Lower lobe of right lung (tissue), 2 donors: ENCODE measurements at regions not wholly inside any gene's neighbourhood (a gene's known extent, or its start where the extent isn't known, plus 50 kb on each side); places are given as distances from the start of the nearest gene placed in this dataset.
A peak's percentile ranks its signal among the peaks of the same experiment; 100 is the strongest.

ENCODE experiments used
- ATAC-seq, 2 donors: fragments of 200-7000 bp; cut with Tn5 transposase; one replicate each; pipeline ENCODE4 v1.9.1; 2020 to 2022; ENCODE audit warnings: mild to moderate bottlenecking in 2 of 2, moderate library complexity in 2 of 2
- DNase-seq: peaks from one replicate; pipeline ENCODE4 v3.0.0-alpha.2; 2020
- H3K27ac ChIP-seq: fragments of 200-600 bp; one replicate; pipeline ENCODE4 v1.8.0; 2022
- H3K27me3 ChIP-seq: fragments of 200-600 bp; one replicate; pipeline ENCODE4 v1.8.0; 2022; ENCODE audit warnings: low read depth
- H3K36me3 ChIP-seq: fragments of 200-600 bp; one replicate; pipeline ENCODE4 v1.8.0; 2022; ENCODE audit warnings: mild to moderate bottlenecking
- H3K4me1 ChIP-seq: fragments of 200-600 bp; one replicate; pipeline ENCODE4 v1.8.0; 2022
- H3K4me3 ChIP-seq: fragments of 200-600 bp; one replicate; pipeline ENCODE4 v1.8.0; 2022; ENCODE audit warnings: mild to moderate bottlenecking
- H3K9me3 ChIP-seq: fragments of 200-600 bp; one replicate; pipeline ENCODE4 v1.8.0; 2022
- CTCF ChIP-seq: fragments of 200-600 bp; IDR thresholded peaks from one replicate; pipeline ENCODE4 v1.8.0; 2022; ENCODE audit warnings: antibody characterized with exemption, mild to moderate bottlenecking
- intact Hi-C: fragments of 100-400 bp; cut with DNase I; formaldehyde crosslinking; loops from one replicate; pipeline ENCODE4 v1.11.0; 2022
- donor health status: DM: no; HTN: yes; CAD: no; lungs with severe emphysema.

GRCh38 chr13:48862572-48862971, 113.1 kb upstream of the FNDC3A start:
- no peaks in the 10 kb centered on the region for H3K9me3 ChIP-seq
- H3K27ac ChIP-seq: peak overlapping the region; percentile 51
- ATAC-seq: peak in 1 of 2 donors; percentile 59
- no peak for TF ChIP-seq CTCF
- no peaks in the 10 kb centered on the region for H3K27me3 ChIP-seq
- no peak for DNase-seq
- no peak overlapping the region for H3K4me3 ChIP-seq
- H3K36me3 ChIP-seq: no peaks in the 10 kb centered on the region
- intact Hi-C loops: no loop called here
- no peaks in the 10 kb centered on the region for H3K4me1 ChIP-seq

GRCh38 chr13:48864100-48864499, 111.6 kb upstream of the FNDC3A start:
- Histone ChIP-seq H3K9me3 (no peaks in the 10 kb centered on the region), H3K27me3 (no peaks in the 10 kb centered on the region), H3K4me1 (no peaks in the 10 kb centered on the region), H3K4me3 (no peak overlapping the region), H3K27ac (no peak overlapping the region), H3K36me3 (no peaks in the 10 kb centered on the region)
- TF ChIP-seq CTCF: no peak
- intact Hi-C loops: no loop called here
- no peak for DNase-seq
- no peak for ATAC-seq

GRCh38 chr13:48866249-48866648, 109.5 kb upstream of the FNDC3A start:
- intact Hi-C loops: no loop called here
- H3K36me3 ChIP-seq: no peaks in the 10 kb centered on the region
- no peaks in the 10 kb centered on the region for H3K9me3 ChIP-seq
- H3K4me3 ChIP-seq: no peak overlapping the region
- ATAC-seq (no peak), DNase-seq (no peak)
- no peak overlapping the region for H3K27ac ChIP-seq
- H3K4me1 ChIP-seq: no peaks in the 10 kb centered on the region
- H3K27me3 ChIP-seq: no peaks in the 10 kb centered on the region
- TF ChIP-seq CTCF: no peak

- no peak for DNase-seq
- H3K4me3 ChIP-seq: no peak overlapping the region
- ATAC-seq: no peak
- no peak for TF ChIP-seq CTCF
- no peaks in the 10 kb centered on the region for H3K9me3 ChIP-seq
- H3K36me3 ChIP-seq: no peaks in the 10 kb centered on the region
- no peak overlapping the region for H3K27ac ChIP-seq
- H3K4me1 ChIP-seq: no peaks in the 10 kb centered on the region
- H3K27me3 ChIP-seq: peaks cover 4% of the 10 kb centered on the region
- intact Hi-C loops: no loop called here
Measured at GRCh38 chr13:48873081-48873480, 102.6 kb upstream of the FNDC3A start.

- intact Hi-C loops: no loop called here
- no peaks in the 10 kb centered on the region for H3K4me1 ChIP-seq
- H3K9me3 ChIP-seq: no peaks in the 10 kb centered on the region
- no peak overlapping the region for H3K27ac ChIP-seq
- no peak for TF ChIP-seq CTCF
- DNase-seq (no peak), ATAC-seq (no peak)
- no peaks in the 10 kb centered on the region for H3K36me3 ChIP-seq
- peaks cover 4% of the 10 kb centered on the region for H3K27me3 ChIP-seq
- H3K4me3 ChIP-seq: no peak overlapping the region
Measured at GRCh38 chr13:48873587-48873986, 102.1 kb upstream of the FNDC3A start.

- Histone ChIP-seq H3K4me1 (no peaks in the 10 kb centered on the region), H3K36me3 (no peaks in the 10 kb centered on the region), H3K27me3 (peaks cover 4% of the 10 kb centered on the region), H3K27ac (no peak overlapping the region), H3K4me3 (no peak overlapping the region), H3K9me3 (no peaks in the 10 kb centered on the region)
- DNase-seq (no peak), ATAC-seq (no peak)
- intact Hi-C loops: no loop called here
- TF ChIP-seq CTCF: no peak
Measured at GRCh38 chr13:48874165-48874564, 101.5 kb upstream of the FNDC3A start.
